AG09309 (cell line): ENCODE measurements at regions not wholly inside any gene's neighbourhood (a gene's known extent, or its start where the extent isn't known, plus 50 kb on each side); places are given as distances from the start of the nearest gene placed in this dataset.

ENCODE experiments used
- DNase-seq: peaks from one replicate; pipeline ENCODE4 v3.0.0-alpha.2; 2010; ENCODE audit warnings: low read depth
- H3K4me3 ChIP-seq: 2 replicates; pipeline ENCODE4 v1.5.1; 2011; ENCODE audit warnings: mild to moderate bottlenecking, low read depth, low read length, moderate library complexity; ENCODE audit not compliant: control insufficient read depth
- CTCF ChIP-seq: IDR thresholded peaks from 2 replicates; pipeline ENCODE4 v1.5.1; 2011; ENCODE audit warnings: mild to moderate bottlenecking, low read depth, low read length, inconsistent platforms; ENCODE audit not compliant: insufficient read depth, control insufficient read depth; ENCODE audit errors: missing control alignments

GRCh38 chr13:39959497-39960144 is 304.2 kb downstream of the COG6 start:
- no peak overlapping the region for H3K4me3 ChIP-seq
- DNase-seq, result no peak
- TF ChIP-seq CTCF, result no peak

GRCh38 chr13:39960191-39960590 is 304.7 kb downstream of the COG6 start:
- no peak for DNase-seq
- no peak for TF ChIP-seq CTCF

GRCh38 chr13:39961036-39961435 is 305.6 kb downstream of the COG6 start:
- H3K4me3 ChIP-seq, result no peak overlapping the region
- DNase-seq, result no peak
- no peak for TF ChIP-seq CTCF

More at GRCh38 chr13:39960191-39960590, 304.7 kb downstream of the COG6 start:
- H3K4me3 ChIP-seq, result no peak overlapping the region

- no peak for DNase-seq
- no peak overlapping the region for H3K4me3 ChIP-seq
- no peak for TF ChIP-seq CTCF
Measured at GRCh38 chr13:39963612-39964011, 308.1 kb downstream of the COG6 start.

GRCh38 chr13:39965309-39965708 is 309.8 kb downstream of the COG6 start:
- DNase-seq, result no peak
- TF ChIP-seq CTCF, result no peak
- H3K4me3 ChIP-seq, result no peak overlapping the region

- no peak for TF ChIP-seq CTCF
Measured at GRCh38 chr13:39967199-39967959, 311.9 kb downstream of the COG6 start.

More at GRCh38 chr13:39967199-39967959, 311.9 kb downstream of the COG6 start:
- no peak overlapping the region for H3K4me3 ChIP-seq
- no peak for DNase-seq
